NCI-H2107 treated with DMSO at 0.1 percent for 48 hours (cell line): ENCODE measurements at regions not wholly inside any gene's neighbourhood (a gene's known extent, or its start where the extent isn't known, plus 50 kb on each side); places are given as distances from the start of the nearest gene placed in this dataset.
A peak's percentile ranks its signal among the peaks of the same experiment; 100 is the strongest.

Experiments used
- DNase-seq: peaks from one replicate; lab custom pipeline; 2025; ENCODE audit not compliant: unreplicated experiment; lab: John Stamatoyannopoulos, UW

DNA sequence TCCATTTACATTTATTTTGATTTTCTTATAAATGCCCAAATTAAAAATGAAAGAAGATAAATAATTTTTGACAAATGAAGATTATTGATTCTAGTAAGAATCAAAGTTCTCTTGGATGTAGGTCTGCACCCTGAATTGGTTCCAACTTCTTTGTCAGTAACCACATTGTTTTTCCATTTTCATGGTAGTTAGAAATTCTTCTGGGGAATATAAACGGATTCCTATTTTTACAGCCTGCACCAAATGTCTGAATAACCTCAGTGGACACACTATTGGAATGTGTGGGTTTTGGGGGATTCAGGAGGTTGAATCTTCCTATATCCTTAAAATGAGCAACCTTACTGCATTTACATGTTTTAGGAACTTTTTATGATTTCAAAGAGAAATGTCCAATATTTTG, 1085.3 kb upstream of the MAP3K7 start:
- DNase-seq = no peak

DNA sequence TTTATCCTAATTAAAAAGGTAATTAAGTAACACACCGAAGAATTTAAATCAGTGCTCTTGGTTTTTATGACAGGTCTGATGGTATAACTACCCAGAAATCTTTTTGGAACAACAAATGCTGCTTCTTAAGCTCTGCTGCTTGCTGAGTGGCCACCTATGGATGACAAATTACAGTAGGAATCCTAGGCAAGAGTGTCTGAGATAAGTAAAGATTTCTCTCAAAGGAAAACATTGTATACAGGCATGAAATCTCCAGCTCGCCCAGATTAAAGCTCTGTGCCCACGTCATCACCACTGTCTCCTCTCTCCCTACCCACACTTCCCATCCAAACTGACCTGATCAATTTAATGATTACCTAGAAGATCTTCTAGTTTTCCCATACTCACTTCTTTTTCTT, 1083.0 kb upstream of the MAP3K7 start:
- no peak for DNase-seq

DNA sequence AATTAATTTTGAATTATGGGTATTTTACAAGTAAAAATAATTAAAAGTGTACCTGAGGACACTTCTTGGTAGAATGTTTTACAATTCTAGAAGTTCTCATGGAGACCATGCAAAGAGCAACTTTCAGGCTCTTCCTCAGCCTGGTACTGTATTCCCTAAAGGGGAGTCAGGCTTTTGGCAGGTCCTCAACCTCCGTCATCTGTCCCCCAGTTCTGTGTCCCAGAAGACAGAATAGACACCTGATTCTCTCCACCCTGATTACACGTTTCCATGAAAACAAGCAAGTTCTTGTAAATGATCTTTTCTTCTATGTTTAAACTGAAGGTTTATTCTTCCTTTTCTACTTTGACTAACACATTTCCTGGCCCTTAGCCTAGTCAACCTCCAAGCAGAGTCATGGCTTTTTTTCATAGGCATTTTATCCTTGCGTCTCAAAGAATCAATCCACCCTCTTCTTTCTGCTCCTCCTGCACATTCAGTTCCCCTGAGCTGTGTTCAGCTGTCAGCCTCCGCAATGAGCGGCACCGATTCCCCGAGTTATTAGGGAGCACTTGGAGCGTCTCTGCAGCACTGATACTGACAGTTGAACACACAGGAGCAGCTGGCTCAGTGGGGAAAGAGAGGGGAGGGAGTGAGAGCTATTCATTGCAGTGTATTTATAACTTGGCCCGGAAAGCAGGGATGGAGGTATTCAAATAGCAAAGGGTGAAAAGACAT, 1082.4 kb upstream of the MAP3K7 start:
- peak; percentile 46 for DNase-seq

DNA sequence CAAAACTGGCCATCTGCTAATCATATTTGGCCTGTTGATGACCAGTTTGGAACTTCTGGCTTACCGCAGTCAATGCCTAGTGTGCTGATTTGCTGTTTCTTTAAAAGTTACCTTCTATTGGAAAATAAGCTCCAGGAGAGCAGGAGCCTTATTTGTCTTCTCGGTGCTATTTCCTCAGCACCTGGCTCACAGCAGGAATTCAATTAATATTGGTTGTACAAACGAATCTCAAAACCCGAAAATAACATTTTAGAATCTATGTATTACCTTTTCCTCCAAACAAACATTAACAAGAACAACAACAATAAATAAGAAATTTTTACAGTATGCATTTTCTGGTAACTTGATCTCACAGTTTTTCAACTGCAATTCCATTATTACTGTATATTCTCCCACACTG, 1080.7 kb upstream of the MAP3K7 start:
- DNase-seq = no peak

DNA sequence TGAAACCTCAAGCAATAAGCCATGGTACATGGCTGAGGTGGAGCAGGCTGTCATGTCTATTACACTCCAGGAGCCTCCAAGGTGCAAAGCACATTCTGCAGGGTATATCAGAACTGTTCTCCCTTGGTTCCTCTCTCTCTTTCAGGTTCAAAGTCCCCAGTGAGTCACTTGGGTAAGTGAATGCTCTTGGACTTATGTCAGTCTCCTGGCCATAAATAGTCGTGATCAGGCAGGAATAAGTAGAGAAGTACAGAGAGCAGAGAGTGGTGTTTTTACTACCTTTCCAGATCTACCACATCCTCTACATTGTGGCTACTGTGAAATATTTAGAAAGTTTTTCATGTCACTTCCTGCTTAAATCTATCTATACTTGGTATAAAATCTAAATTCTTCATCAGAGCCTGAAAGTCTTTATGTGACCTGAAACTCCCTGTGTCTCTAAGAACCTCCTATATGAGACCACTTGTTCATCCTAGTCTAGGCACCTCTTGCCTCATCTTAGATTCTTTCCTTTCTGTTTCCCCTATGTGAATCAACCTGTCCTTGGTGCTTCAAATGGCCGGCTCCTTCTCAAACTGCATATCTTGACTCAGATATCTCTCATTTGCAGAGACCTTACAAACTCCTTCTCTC, 1077.6 kb upstream of the MAP3K7 start:
- no peak for DNase-seq

DNA sequence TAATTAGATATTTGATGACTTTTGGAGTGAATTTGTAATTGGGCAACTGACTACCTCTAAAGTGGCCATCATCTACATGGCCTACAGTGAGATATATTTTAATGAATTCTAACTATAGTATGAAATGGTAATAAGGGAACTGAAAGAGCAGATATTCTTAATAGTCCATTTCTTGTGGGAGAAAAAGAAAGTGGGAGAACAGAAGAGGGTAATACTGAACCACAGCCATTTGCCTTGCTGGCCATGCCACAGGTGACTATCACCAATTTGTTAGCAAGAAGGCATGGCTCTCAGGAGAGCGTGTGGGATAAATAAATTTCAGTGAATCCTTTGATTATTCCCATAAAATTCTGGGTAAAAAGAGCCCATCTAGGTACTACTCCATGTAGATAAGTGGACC, 1074.0 kb upstream of the MAP3K7 start:
- no peak for DNase-seq

DNA sequence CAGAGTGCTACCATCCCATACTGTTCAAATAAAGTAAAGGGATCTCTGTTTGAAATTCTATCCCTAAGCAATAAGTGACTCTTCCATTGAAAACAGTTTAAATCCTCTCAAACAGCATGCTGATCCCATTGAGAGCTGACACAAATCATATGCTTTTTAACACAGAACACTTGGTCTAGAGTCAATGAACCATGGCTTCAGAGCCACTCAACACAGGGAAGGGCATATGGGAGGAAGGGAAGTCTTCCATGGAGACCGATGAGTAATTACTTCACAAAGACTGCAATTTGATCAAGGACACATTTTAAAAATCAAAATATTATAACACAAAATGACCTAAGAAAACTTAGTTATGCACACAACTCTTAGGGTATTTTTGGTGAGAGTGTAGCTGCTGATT, 1073.0 kb upstream of the MAP3K7 start:
- DNase-seq = peak; percentile 81

DNA sequence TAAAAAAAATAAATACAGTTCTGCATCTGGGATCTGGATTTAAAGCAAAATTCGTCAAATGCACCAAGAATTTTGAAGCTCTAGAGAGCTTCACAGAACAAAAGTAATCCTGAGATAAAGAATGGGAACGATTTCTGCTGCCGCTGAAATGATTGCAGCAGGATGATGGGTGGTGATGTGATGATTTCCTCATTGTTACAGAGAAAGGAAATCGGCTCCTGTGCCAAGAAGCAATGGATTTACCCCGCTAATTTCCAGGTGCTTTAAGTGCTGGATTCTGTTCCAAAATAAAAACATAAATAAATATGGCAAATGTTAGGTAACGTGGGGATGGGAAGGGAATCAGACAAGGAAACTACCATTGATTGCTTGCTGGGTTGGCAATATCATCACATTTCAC, 1067.9 kb upstream of the MAP3K7 start:
- DNase-seq = peak; percentile 18

DNA sequence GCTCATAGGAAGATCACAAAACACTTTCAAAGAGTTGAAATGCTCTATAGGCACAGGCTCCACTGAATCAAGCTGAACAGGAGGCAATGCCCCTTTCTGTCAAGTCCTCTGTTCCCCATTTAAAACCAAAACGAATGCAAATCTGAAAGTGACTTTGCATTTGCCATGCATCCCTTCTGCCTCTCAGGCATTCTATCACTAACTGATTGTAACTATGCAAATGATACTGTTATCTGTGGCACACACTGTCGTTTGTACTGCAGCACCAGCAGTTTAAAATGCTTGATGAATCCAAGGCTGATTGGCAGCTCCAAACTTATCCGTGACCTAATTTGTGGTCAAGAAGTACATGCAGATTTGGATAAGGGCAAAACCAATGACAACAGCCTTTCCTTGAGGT, 1067.5 kb upstream of the MAP3K7 start:
- no peak for DNase-seq

DNA sequence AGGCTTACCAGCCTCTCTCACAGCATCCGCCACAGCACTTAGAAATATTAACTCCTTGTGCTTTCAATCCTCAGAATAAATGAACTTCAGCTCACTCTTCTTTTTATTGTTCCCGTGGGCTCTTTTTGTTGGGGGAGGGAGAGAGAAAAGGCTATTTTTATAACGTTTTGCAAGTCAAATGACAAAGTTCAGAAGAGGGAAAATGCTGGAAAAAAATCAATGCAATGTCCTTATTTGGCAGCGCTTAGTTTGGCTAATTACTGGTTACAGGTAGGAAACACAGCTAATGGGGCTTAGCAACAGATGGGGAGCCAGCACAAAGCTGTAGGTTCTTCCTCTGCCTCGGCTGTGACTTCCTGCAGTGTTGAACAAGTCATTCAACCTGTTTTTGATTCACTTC, 1067.0 kb upstream of the MAP3K7 start:
- peak; percentile 53 for DNase-seq

DNA sequence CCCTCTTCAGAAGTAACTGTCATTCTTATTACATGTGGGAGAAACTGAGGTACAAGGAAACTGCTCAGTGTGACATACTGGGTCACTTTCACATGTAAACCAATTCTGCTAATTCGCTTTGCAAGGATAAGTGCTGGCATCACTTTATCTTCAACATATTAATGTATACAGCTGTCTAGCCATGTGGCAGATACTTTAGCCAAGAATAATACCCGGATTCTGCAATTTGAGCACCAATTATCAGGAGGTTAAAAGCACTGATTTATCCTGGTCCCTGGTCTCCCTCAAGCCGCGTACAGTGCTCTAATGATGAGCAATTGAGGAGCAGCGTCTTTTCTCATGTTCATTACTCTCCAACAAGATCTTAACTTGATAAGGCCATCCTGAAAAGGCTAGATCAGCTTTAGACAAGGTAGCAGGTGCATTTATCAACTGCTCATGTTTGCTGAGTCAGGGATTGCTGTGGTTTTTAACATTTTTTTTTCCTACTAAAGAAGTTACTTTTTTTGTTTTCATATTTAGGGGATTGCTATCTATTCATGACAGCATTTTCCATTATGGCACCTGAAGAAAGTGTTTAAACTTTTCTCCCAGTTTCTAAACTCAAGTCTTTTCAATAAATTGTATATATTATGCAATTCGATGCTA, 1066.3 kb upstream of the MAP3K7 start:
- no peak for DNase-seq

DNA sequence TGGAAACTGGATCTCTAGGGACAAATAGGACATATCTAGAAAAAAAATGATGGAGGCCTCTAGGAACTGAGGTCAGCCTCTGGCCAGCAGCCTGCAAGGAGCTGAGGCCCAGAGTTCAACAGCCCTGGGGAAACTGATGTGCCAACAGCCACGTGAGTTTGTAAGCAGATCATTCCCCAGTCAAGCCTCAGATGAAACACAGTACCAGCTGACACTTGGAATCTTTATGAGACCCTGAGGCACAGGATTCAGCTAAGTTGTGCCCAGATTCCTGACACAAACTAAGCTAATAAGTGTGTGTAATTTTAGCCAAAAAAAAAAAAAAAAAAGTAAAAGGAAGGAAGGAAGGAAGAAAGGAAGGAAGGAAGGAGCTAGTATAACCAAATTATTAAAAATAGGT, 1059.8 kb upstream of the MAP3K7 start:
- DNase-seq = no peak

DNA sequence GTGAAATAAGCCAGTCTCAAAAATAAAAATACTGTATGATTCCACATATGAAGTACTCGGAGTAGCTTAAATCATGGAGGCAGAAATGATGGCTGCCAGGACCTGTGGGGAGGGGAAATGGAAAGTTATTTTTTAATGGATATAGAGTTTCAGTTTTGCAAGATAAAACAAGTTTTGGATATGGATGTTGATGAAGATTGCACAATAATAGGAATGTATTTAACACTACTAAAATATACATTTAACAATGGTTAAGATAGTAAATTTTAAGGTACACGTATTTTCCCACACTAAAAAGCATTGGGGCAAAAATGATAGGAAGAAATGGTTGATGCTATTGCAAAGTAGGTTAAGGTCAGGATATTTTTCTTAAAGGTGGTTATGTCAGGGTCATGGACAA, 1058.9 kb upstream of the MAP3K7 start:
- no peak for DNase-seq

DNA sequence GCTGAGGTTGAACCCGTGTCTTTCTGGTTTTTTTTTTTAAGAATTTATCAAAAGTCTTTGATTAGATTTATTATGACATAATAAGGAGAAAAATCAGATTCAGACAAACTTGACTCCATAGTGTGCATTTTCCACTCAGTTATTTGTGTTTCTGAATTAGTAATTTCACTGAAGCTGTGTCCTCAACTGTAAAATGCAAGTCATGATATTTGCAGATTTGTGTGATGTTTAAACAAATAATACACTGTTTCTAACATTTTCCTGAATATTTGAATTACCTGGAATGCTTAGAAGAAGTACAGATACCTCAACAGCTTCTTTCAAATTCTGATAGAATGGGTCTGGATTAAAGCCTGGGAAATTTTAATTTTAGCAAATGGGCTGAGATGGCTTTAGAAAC, 1050.3 kb upstream of the MAP3K7 start:
- no peak for DNase-seq

DNA sequence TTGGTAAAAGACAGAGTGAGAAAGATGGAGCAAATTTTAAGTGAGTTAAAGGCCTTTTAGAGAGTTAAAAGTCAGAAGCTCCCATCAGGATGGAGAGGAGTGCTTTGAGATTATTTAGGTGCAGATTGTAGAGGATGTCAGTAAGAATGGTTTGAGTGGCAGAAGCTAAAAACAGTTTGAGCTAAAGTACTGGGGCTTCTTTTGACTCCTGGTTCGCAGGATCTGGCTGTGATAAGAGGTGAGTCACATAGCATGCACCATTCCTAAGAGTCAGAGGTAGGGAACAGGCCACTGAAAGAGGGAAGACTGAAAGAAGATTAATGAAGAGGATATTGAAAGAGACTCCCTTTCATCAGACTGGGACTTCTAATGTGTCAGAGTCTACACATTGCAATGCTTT, 1047.9 kb upstream of the MAP3K7 start:
- no peak for DNase-seq

DNA sequence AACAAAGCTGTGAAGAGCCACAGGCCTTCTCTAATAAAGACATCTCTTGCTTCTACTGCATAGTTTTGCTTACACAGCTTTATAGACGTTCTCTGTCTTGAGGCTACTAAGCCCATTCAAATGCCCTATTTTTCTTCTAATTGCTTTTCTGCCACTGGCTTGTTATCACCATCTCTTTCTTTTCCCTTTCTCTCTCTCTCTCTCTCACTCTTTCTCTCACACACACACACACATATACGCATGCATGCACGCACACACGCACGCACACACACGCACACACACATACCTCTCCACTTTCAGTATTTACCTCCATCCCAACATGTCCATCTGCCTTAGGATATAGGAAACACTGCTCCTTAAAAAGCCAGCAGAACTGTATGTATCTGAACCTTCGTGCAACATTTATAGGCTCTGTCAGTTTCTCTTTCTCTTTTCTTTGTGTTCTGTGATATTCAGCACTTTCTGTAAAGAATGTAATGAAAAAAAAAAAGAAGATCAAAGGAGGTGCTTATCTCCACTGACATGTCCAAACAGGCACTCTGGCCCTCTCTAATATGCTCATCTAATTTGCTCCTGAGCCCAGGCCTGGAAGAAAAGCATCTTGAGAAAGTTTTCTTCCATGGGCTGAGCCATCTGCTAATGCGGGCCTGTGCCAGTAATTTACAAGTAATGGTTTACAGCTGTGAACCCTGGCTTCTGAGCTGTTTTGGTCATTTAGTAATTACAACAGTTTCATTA, 1046.7 kb upstream of the MAP3K7 start:
- DNase-seq = no peak

DNA sequence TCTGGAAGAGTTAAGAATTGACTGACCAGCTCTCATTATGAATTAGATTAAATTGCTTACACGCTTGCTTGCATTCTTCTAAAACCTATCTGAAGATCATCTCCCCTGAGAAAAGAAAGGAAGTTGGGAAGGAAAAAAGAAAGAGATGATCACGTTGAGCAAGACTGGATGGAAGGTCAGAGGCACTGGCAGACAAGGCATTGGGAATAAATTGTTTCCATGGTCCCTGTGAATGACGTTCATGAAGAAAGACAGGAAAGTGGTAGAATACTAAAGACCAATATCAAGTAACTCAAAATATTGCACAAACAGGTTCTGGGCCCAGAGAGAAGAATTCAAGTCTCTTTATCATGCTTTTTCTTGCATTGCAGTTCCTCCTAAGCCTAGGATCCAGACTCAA, 1045.4 kb upstream of the MAP3K7 start:
- DNase-seq = no peak

DNA sequence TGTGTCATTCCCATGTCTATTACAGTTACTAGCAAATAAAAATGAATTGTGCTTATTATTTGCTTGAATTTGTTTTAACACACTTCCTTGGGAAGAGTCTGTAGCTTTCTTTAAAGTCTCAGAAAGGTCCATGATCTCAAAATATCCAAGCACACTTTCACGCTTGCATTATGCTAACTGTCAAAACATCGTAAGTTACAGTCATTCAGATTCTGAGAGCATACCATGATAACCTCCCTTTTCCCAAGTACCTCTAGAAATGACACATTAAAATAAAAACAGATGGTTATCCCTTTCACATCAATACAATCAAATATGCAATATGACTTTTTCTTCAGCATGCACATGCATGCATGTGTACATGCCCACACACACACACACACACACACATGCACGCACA, 1044.4 kb upstream of the MAP3K7 start:
- DNase-seq = no peak

DNA sequence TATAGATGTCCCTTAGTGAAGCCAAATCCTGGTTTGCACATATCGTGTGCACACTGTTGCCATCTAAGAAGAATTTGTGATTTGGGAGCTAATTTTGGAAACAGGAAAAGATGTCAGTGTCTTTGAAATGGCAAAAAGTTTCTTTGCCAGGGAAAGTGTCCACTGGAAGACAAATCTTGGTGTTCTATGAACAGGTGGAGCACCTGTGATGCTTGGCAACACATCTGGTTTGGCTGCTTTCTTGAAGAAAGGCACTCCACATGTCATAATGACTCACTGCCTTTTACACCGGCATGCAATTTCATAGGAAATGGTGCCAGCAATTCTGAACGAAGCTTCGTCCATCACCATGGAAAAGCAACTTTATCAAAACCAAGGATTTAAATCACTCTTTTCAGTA, 1040.0 kb upstream of the MAP3K7 start:
- DNase-seq = no peak

DNA sequence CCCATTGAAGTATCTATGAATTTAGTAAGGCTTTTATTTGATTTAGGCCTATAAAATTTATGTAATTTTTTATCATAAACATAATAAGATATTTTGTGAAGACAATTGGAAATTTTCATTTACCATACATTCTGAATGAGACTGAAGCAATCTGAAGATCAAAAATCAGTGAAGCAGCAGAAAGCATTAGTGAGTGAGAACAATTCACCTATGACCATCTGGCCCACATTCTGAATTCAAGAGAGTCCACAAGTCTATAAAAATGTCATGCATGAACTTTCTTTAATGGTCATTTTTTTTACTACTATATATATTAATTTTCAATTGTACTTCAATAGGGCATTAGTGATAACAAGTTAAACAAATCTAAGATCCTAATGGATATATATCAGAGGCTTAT, 1026.6 kb upstream of the MAP3K7 start:
- no peak for DNase-seq

DNA sequence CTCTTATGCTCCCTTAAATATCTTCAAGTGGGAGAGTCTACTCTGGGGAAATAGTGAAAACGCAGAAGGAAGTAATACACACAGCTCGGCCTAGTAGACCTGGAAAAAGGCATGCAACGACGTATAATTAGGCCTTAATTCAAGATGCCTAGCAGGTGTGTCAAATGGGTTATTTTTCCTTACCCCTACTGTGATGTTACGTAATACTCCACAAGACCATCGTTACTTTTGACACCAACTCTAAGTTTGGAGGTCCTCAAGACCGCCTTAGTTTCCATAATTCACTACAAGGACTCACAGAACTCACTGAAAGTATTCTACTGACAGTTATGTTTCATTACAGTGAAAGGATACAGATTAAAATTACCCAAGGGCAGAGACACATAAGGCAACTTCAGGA, 1024.3 kb upstream of the MAP3K7 start:
- no peak for DNase-seq

DNA sequence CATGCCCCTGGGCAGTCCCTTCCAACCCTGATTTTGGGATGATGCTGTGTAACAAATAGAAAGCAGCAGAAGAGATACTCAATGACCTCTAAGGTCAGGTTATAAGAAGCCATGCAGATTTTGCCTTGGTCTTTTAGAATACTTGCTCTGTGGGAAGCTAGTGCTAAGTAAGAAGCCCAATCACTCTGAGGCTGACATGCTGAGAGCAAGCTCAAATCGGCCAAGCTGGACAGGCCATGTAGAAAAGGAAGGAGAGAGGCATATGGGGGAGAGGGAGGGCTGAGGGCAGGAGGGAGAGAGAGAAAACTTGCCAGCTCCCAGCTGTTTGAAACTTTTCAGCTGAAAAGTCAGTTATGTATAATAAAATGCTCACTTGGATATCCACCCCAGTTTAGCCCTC, 1021.6 kb upstream of the MAP3K7 start:
- DNase-seq = no peak
